ENCODE measurements at regions not wholly inside any gene's neighbourhood (a gene's known extent, or its start where the extent isn't known, plus 50 kb on each side); places are given as distances from the start of the nearest gene placed in this dataset.

DNA sequence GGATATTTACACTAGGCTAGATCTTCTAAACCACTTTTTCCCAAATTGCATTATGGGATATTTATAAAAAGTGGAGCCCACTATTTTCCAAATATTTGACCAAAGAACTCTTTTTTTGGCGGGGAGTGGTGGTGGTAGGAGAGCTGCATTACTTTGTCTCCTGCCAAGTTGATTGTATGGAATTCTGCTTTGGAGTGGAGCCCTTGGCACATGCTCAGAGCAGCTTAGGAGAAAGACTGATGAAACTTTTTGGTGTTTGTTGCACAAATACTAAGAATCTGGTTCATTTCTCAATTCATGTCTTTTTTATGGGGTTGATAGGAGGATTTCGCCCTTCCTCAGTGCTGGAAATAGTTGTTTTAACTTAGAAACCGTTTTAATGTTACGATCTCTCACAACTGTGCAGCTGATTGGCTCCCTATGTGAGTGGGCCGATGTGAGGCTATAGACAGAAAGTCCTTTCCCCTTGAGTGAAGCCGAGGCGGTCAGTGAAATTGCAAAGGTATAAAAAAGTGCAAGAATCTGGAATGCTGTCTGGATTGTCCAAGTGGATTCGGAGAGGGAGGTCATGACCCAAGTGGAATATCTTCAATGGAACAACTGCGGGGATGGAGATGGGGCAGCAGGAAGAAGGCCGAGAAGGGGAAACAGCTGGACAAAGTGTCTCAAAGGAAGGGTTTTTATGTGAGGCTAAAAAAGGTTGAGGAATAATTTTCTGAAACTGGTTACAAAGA is 415.9 kb downstream of the FGF9 start:
- peaks cover 0 to 8% of the 10 kb centered on the region in 2 experiments; a peak in 2 of 4 replicates for H3K4me1 Mint-ChIP-seq
- H4K20me1 ChIP-seq (ENCODE audit: control insufficient read depth, insufficient read depth, insufficient read length), result peaks cover 3% of the 10 kb centered on the region
- H3K79me1 ChIP-seq (ENCODE audit: insufficient read depth, low read depth, low read length, poor library complexity, severe bottlenecking), result no peaks in the 10 kb centered on the region
- no peak overlapping the region for H2BK12ac ChIP-seq (ENCODE audit: insufficient read length, low read depth, low read length)
- no peak overlapping the region for H3K4me3 Mint-ChIP-seq
- H3K4me2 ChIP-seq (ENCODE audit: insufficient read depth, insufficient read length, low read length), result no peak overlapping the region
- H2BK15ac ChIP-seq (ENCODE audit: low read depth, low read length), result no peak overlapping the region
- H3K27me3 ChIP-seq (ENCODE audit: insufficient read depth, low read length), result no peaks in the 10 kb centered on the region
- no peaks in the 10 kb centered on the region for H3K9me3 ChIP-seq (ENCODE audit: control insufficient read depth, low read depth, low read length)
- no peak overlapping the region for H3K23ac ChIP-seq (ENCODE audit: insufficient read length, low read depth, low read length)
- H2AFZ ChIP-seq (ENCODE audit: low read length), result no peak overlapping the region
- no peak overlapping the region for H3K56ac ChIP-seq (ENCODE audit: insufficient read length, low read depth, low read length)
- H3K27ac Mint-ChIP-seq, result no peak overlapping the region
- no peak overlapping the region for H3K9ac ChIP-seq (ENCODE audit: extremely low read depth, insufficient read length, low read length)
- no peaks in the 10 kb centered on the region for H3K23me2 ChIP-seq (ENCODE audit: insufficient read length, low read depth, low read length, poor library complexity, severe bottlenecking)
- H3K4ac ChIP-seq (ENCODE audit: low read depth, low read length), result no peak overlapping the region
- H4K91ac ChIP-seq (ENCODE audit: insufficient read length, low read depth, low read length), result no peak overlapping the region
- H3T11ph ChIP-seq (ENCODE audit: low read length), result no peak overlapping the region
- H2BK20ac ChIP-seq (ENCODE audit: low read depth, low read length, poor library complexity, severe bottlenecking), result no peak overlapping the region
- no peak overlapping the region for H3K27ac ChIP-seq (ENCODE audit: insufficient read length, low read depth, low read length)
- no peak overlapping the region for H2BK5ac ChIP-seq (ENCODE audit: insufficient read length, low read length)
- TF ChIP-seq CTCF (conservative IDR thresholded peaks at IDR 0.05), result no peak
- no peak for DNase-seq
- H4K5ac ChIP-seq (ENCODE audit: insufficient read length, low read depth, low read length), result no peak overlapping the region
- H3K9me3 Mint-ChIP-seq, result no peaks in the 10 kb centered on the region; a peak in 1 of 5 replicates
- H3K14ac ChIP-seq (ENCODE audit: insufficient read depth, low read length), result no peak overlapping the region
- no peaks in the 10 kb centered on the region for H3K36me3 Mint-ChIP-seq (ENCODE audit: insufficient read depth in 1 of 3, low read depth in 3 of 3)
- H2AK5ac ChIP-seq (ENCODE audit: insufficient read length, low read length), result no peak overlapping the region
- peaks cover 22% of the 10 kb centered on the region for H3K27me3 Mint-ChIP-seq (ENCODE audit: low read depth)
- no peak overlapping the region for H4K8ac ChIP-seq (replicated peaks; ENCODE audit: insufficient read length, low read depth, low read length)
- H3K79me2 ChIP-seq (ENCODE audit: insufficient read depth, low read length), result no peaks in the 10 kb centered on the region
- H2BK120ac ChIP-seq (ENCODE audit: low read depth, low read length, poor library complexity, severe bottlenecking), result no peak overlapping the region
- no peak overlapping the region for H3K18ac ChIP-seq (ENCODE audit: insufficient read length, low read depth, low read length)
- H3K4me1 ChIP-seq (ENCODE audit: insufficient read depth, low read length), result peaks cover 2% of the 10 kb centered on the region; the same call in 1 of the 2 replicates
- no CpG with 5 or more reads among the region's 10 CpGs for WGBS (ENCODE audit: extremely low coverage, insufficient read length, low lambda C conversion rate)
